Activated B cell treated with CpG ODN at 0.5 μM for 24 hours (primary cell): ENCODE measurements at regions not wholly inside any gene's neighbourhood (a gene's known extent, or its start where the extent isn't known, plus 50 kb on each side); places are given as distances from the start of the nearest gene placed in this dataset.

Experiments used
- ATAC-seq: fragments of 200-7000 bp; cut with Tn5 transposase; one replicate; pipeline ENCODE4 v1.10.0; 2021; ENCODE audit warnings: low read depth, mild to moderate bottlenecking, moderate library complexity
- CTCF ChIA-PET: fragments of 350-600 bp; sonication (Branson Sonifier 250); formaldehyde crosslinking; loops from one replicate; lab custom pipeline; 2021; ENCODE audit warnings: antibody characterized with exemption; lab: Charles Lee
- POLR2A ChIA-PET: fragments of 350-600 bp; sonication (Branson Sonifier 250); formaldehyde crosslinking; loops from one replicate; lab custom pipeline; 2021; ENCODE audit warnings: antibody characterized with exemption; lab: Charles Lee
- DNase-seq: peaks from one replicate; pipeline ENCODE4 v3.0.0; 2022
- H3K27ac Mint-ChIP-seq: one replicate; pipeline ENCODE4 v1.8.0; 2020; ENCODE audit warnings: mixed read lengths
- H3K27me3 Mint-ChIP-seq: one replicate; pipeline ENCODE4 v1.8.0; 2021; ENCODE audit warnings: mixed read lengths
- H3K36me3 Mint-ChIP-seq: one replicate; pipeline ENCODE4 v1.8.0; 2021; ENCODE audit warnings: low read depth, mixed read lengths
- H3K4me1 Mint-ChIP-seq: one replicate; pipeline ENCODE4 v1.8.0; 2021; ENCODE audit warnings: mixed read lengths
- H3K4me3 Mint-ChIP-seq: one replicate; pipeline ENCODE4 v1.8.0; 2020; ENCODE audit warnings: mild to moderate bottlenecking, mixed read lengths
- H3K9me3 Mint-ChIP-seq: one replicate; pipeline ENCODE4 v1.8.0; 2020; ENCODE audit warnings: mixed read lengths
- intact Hi-C: fragments of 100-400 bp; cut with micrococcal nuclease; formaldehyde crosslinking; loops from one replicate; pipeline ENCODE4 v1.15.1; 2024
- TF ChIP-seq, protein P1 (sequence below): fragments of 200-600 bp; IDR thresholded peaks from one replicate; pipeline ENCODE4 v1.8.0; 2022; ENCODE audit warnings: antibody characterized with exemption, mild to moderate bottlenecking

DNA sequence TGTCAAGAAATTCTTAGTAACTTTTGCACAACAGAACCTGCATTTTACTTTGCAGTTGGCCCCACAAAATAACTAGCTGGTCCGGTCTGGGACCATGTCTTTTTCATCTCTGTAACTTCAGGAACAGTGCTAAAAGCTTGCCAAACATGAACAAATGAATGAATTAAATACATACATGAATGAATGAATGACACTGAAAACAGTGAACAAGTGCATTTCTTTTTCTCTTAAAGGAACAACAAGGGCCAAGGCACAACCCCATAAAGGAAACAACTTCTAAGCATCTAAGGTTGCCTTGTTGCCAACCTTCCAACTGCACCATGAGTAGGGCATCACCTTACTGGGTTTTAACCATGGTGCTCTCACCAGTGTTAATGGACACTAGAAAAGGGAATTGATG lies 534.4 kb upstream of the PKN2 start:
- Mint-ChIP-seq H3K9me3 (no peaks in the 10 kb centered on the region), H3K27ac (no peak overlapping the region), H3K4me3 (no peak overlapping the region), H3K27me3 (peaks cover 17% of the 10 kb centered on the region), H3K36me3 (no peaks in the 10 kb centered on the region), H3K4me1 (no peaks in the 10 kb centered on the region)
- TF ChIP-seq, protein P1, sequence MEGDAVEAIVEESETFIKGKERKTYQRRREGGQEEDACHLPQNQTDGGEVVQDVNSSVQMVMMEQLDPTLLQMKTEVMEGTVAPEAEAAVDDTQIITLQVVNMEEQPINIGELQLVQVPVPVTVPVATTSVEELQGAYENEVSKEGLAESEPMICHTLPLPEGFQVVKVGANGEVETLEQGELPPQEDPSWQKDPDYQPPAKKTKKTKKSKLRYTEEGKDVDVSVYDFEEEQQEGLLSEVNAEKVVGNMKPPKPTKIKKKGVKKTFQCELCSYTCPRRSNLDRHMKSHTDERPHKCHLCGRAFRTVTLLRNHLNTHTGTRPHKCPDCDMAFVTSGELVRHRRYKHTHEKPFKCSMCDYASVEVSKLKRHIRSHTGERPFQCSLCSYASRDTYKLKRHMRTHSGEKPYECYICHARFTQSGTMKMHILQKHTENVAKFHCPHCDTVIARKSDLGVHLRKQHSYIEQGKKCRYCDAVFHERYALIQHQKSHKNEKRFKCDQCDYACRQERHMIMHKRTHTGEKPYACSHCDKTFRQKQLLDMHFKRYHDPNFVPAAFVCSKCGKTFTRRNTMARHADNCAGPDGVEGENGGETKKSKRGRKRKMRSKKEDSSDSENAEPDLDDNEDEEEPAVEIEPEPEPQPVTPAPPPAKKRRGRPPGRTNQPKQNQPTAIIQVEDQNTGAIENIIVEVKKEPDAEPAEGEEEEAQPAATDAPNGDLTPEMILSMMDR: no peak
- intact Hi-C loops: no loop called here
- ATAC-seq: no peak
- POLR2A ChIA-PET: no interaction called here
- CTCF ChIA-PET: no interaction called here
- DNase-seq: no peak

GRCh38 chr1:88150330-88150729 lies 533.7 kb upstream of the PKN2 start:
- H3K9me3 Mint-ChIP-seq: no peaks in the 10 kb centered on the region
- no peaks in the 10 kb centered on the region for H3K4me1 Mint-ChIP-seq
- peaks cover 11% of the 10 kb centered on the region for H3K27me3 Mint-ChIP-seq
- ChIA-PET POLR2A (no interaction called here), CTCF (no interaction called here)
- no peak overlapping the region for H3K4me3 Mint-ChIP-seq
- intact Hi-C loops: no loop called here
- ATAC-seq (no peak), DNase-seq (no peak)
- TF ChIP-seq, protein P1: no peak
- no peak overlapping the region for H3K27ac Mint-ChIP-seq
- H3K36me3 Mint-ChIP-seq: no peaks in the 10 kb centered on the region

GRCh38 chr1:88163187-88163586 lies 520.9 kb upstream of the PKN2 start:
- no peak overlapping the region for H3K27ac Mint-ChIP-seq
- no peaks in the 10 kb centered on the region for H3K4me1 Mint-ChIP-seq
- peaks cover 18% of the 10 kb centered on the region for H3K27me3 Mint-ChIP-seq
- CTCF ChIA-PET: no interaction called here
- intact Hi-C loops: no loop called here
- no peak overlapping the region for H3K4me3 Mint-ChIP-seq
- DNase-seq: no peak
- TF ChIP-seq, protein P1: no peak
- ATAC-seq: no peak
- no peaks in the 10 kb centered on the region for H3K36me3 Mint-ChIP-seq
- POLR2A ChIA-PET: no interaction called here
- H3K9me3 Mint-ChIP-seq: no peaks in the 10 kb centered on the region

DNA sequence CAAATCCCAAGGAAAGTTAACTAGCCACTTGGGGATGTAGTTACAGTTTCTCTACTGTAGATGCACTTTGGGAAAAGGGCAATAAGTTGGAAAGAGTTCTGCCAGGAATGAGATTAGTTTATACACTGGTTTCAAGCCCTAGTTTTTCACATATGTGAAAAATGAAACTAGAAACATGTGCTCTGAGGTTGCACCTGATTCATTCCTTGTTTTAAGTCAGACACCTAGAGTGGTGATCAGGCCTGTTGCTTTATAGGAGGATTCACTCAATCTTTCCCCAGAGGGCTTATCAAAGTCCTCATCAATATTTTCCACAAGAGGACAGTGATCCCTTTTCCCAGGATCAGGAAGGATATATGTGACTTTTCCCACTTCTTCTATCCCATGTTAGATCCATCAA lies 515.9 kb upstream of the PKN2 start:
- TF ChIP-seq, protein P1: no peak
- no peaks in the 10 kb centered on the region for H3K4me1 Mint-ChIP-seq
- ChIA-PET POLR2A (no interaction called here), CTCF (interaction anchor here (1.0 kb wide), 1 partner anchor 12 kb away, joined by 4 read pairs; no protein-coding TSS in a partner anchor)
- ATAC-seq: no peak
- H3K9me3 Mint-ChIP-seq: no peaks in the 10 kb centered on the region
- no peak overlapping the region for H3K4me3 Mint-ChIP-seq
- no peaks in the 10 kb centered on the region for H3K36me3 Mint-ChIP-seq
- intact Hi-C loops: no loop called here
- DNase-seq: no peak
- H3K27me3 Mint-ChIP-seq: peaks cover 36% of the 10 kb centered on the region
- H3K27ac Mint-ChIP-seq: no peak overlapping the region

DNA sequence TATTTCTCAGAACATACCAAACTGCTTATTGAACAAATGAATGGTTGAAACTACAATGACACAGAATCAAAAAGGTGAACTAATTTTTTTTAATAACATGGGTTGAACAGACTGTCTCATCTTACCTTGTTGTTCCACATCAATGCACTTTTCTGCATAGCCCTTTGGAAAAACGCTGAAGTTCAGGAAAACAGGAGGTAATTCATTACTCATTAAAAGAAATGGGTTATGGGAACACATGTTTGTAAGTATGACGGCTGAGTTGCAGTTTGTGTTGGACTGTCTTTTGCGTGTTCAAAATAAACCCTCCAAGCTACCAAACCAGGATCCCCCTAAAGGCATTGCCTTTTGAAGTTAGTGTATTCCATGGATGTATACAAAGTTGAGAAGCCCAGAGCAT lies 514.9 kb upstream of the PKN2 start:
- H3K9me3 Mint-ChIP-seq: no peaks in the 10 kb centered on the region
- ATAC-seq (no peak), DNase-seq (no peak)
- H3K4me1 Mint-ChIP-seq: no peaks in the 10 kb centered on the region
- no peak overlapping the region for H3K27ac Mint-ChIP-seq
- TF ChIP-seq, protein P1: no peak
- ChIA-PET CTCF (no interaction called here), POLR2A (no interaction called here)
- H3K4me3 Mint-ChIP-seq: no peak overlapping the region
- peaks cover 30% of the 10 kb centered on the region for H3K27me3 Mint-ChIP-seq
- intact Hi-C loops: no loop called here
- no peaks in the 10 kb centered on the region for H3K36me3 Mint-ChIP-seq
